ENCODE measurements at regions not wholly inside any gene's neighbourhood (a gene's known extent, or its start where the extent isn't known, plus 50 kb on each side); places are given as distances from the start of the nearest gene placed in this dataset.

DNA sequence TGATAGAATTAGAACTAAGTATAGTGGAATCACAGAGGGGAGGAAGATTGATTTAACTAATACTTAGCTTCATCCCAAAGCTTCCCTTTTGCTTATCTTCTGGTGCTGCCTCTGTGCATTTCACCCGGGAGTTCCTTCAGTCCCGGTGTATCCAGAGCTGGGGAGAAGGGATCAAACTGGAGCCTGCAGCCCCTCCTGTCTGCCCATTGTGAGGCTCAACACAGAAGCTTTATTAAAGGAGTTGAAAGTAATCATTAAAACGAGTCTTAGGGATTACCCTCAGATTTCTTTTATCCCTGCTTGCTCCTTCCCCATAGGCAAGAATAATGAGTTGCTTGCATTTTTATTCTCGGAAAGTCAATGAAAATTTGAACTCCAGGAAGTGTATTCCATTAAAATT is 739.7 kb upstream of the DDX18 start:
- Histone ChIP-seq H3K4me1 (ENCODE audit: control insufficient read depth in 5 of 5, insufficient read depth in 5 of 5, low read length in 5 of 5) (no peaks in the 10 kb centered on the region), H3K36me3 (ENCODE audit: control insufficient read depth in 5 of 5, insufficient read depth in 5 of 5, low read length in 5 of 5) (no peaks in the 10 kb centered on the region), H3K4me3 (ENCODE audit: low read depth in 1 of 5, low read length in 5 of 5) (no peak overlapping the region), H3K9me3 (ENCODE audit: control insufficient read depth in 5 of 5, low read length in 5 of 5) (peaks cover 0 to 9% (median 0%) of the 10 kb centered on the region in 5 donors), H3K27me3 (ENCODE audit: control insufficient read depth in 5 of 5, insufficient read depth in 4 of 5, low read length in 5 of 5) (no peaks in the 10 kb centered on the region), H3K27ac (ENCODE audit: low read depth, low read length) (no peak overlapping the region), H3K9ac (ENCODE audit: low read length in 5 of 5) (no peak overlapping the region)

DNA sequence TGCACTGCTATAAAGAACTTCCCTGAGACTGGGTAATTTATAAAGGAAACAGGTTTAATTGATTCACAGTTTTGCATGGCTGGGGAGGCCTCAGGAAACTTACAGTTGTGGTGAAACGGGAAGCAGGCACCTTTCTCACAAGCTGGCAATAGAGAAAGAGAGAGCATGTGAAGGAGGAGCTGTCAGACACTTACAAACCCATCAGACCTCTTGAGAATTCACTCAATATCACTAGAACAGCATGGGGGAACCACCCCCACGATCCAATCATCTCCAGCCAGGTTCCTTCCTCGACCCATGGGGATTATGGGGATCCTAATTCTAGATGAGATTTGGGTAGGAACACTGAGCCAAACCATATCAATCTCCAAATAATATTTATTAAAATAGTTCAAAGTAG is 729.2 kb upstream of the DDX18 start:
- Histone ChIP-seq H3K27ac (ENCODE audit: low read depth, low read length) (no peak overlapping the region), H3K36me3 (ENCODE audit: control insufficient read depth in 5 of 5, insufficient read depth in 5 of 5, low read length in 5 of 5) (no peaks in the 10 kb centered on the region), H3K9ac (ENCODE audit: low read length in 5 of 5) (no peak overlapping the region), H3K9me3 (ENCODE audit: control insufficient read depth in 5 of 5, low read length in 5 of 5) (no peaks in the 10 kb centered on the region), H3K4me3 (ENCODE audit: low read depth in 1 of 5, low read length in 5 of 5) (no peak overlapping the region), H3K27me3 (ENCODE audit: control insufficient read depth in 5 of 5, insufficient read depth in 4 of 5, low read length in 5 of 5) (no peaks in the 10 kb centered on the region), H3K4me1 (ENCODE audit: control insufficient read depth in 5 of 5, insufficient read depth in 5 of 5, low read length in 5 of 5) (no peaks in the 10 kb centered on the region)

DNA sequence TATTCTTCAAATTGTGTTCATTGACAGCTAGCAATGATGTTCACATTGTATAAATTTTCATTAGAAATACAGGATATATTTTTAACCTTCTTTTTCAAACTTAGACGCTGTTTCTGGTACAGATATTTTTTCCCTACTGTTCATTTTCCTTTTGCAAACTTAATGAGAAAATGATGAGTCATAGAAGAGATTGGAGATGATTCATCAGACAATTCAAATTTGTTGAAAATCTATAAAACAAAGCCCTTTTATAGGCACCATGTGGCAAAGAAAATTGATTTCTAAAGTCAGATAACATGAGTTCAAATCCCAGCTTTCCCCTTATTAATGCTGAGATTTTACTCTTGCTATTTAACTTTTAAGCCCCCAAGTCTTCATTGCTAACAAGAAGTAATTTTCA is 728.8 kb upstream of the DDX18 start:
- Histone ChIP-seq H3K9me3 (ENCODE audit: control insufficient read depth in 5 of 5, low read length in 5 of 5) (no peaks in the 10 kb centered on the region), H3K9ac (ENCODE audit: low read length in 5 of 5) (no peak overlapping the region), H3K27me3 (ENCODE audit: control insufficient read depth in 5 of 5, insufficient read depth in 4 of 5, low read length in 5 of 5) (no peaks in the 10 kb centered on the region), H3K36me3 (ENCODE audit: control insufficient read depth in 5 of 5, insufficient read depth in 5 of 5, low read length in 5 of 5) (no peaks in the 10 kb centered on the region), H3K27ac (ENCODE audit: low read depth, low read length) (no peak overlapping the region), H3K4me1 (ENCODE audit: control insufficient read depth in 5 of 5, insufficient read depth in 5 of 5, low read length in 5 of 5) (no peaks in the 10 kb centered on the region), H3K4me3 (ENCODE audit: low read depth in 1 of 5, low read length in 5 of 5) (no peak overlapping the region)

DNA sequence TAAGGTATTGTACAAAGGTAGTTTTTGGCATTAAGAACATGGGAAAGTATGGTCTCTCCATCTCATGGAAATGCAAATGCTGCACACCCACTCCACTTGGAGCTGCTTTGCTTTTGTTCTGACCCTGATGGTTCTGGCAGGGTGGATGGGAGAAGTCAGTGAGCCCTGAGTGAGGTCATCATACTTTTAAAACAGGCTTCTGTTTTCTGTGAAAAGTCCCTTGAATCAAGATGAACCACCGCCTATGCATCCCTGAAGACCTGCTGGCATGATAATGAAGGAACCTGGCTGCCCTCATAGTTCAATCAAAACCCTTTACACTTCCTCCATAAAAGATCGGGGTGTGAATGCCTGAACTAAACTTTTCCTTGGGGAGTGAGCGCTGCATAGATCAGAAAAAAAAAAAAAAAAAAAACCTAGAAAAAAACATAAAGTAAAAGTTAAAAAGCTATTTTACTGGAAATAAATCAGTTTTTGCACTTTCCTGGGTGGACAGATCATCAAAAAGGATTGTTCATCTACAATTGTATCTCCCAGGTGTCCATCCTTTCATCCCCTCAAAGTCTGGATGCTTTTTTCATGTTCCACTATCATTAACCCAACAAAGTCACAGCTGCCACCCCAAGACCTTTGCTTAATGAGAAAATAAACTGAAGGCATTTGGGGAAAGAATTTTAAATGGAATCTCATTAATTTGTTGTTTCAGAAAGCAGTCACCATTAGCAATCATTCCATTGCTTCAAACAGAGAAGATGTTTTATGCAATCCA is 728.1 kb upstream of the DDX18 start:
- Histone ChIP-seq H3K27ac (ENCODE audit: low read depth, low read length) (no peak overlapping the region), H3K9me3 (ENCODE audit: control insufficient read depth in 5 of 5, low read length in 5 of 5) (no peaks in the 10 kb centered on the region)

DNA sequence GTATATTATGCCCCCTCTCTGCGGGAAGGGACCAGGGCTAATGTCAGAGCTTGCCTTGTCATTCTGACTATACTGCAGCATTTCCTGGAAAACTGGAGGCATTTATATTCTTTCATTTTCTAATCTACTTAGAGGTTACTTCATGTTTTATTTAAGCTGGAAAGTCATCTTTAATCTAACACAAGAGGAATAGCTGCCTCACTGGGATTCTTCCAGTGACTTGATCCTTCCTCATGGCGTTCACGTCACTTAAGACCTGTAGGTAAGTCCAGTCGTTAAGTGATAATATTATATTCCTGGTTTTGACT is 727.6 kb upstream of the DDX18 start:
- Histone ChIP-seq H3K4me1 (ENCODE audit: control insufficient read depth in 5 of 5, insufficient read depth in 5 of 5, low read length in 5 of 5) (no peaks in the 10 kb centered on the region), H3K27ac (ENCODE audit: low read depth, low read length) (no peak overlapping the region), H3K9me3 (ENCODE audit: control insufficient read depth in 5 of 5, low read length in 5 of 5) (no peaks in the 10 kb centered on the region), H3K36me3 (ENCODE audit: control insufficient read depth in 5 of 5, insufficient read depth in 5 of 5, low read length in 5 of 5) (no peaks in the 10 kb centered on the region), H3K27me3 (ENCODE audit: control insufficient read depth in 5 of 5, insufficient read depth in 4 of 5, low read length in 5 of 5) (no peaks in the 10 kb centered on the region), H3K9ac (ENCODE audit: low read length in 5 of 5) (no peak overlapping the region), H3K4me3 (ENCODE audit: low read depth in 1 of 5, low read length in 5 of 5) (no peak overlapping the region)

More for the DNA sequence above, 728.1 kb upstream of the DDX18 start:
- no peaks in the 10 kb centered on the region for H3K27me3 ChIP-seq (ENCODE audit: control insufficient read depth in 5 of 5, insufficient read depth in 4 of 5, low read length in 5 of 5)
- H3K4me3 ChIP-seq (ENCODE audit: low read depth in 1 of 5, low read length in 5 of 5): no peak overlapping the region
- no peaks in the 10 kb centered on the region for H3K4me1 ChIP-seq (ENCODE audit: control insufficient read depth in 5 of 5, insufficient read depth in 5 of 5, low read length in 5 of 5)
- no peak overlapping the region for H3K9ac ChIP-seq (ENCODE audit: low read length in 5 of 5)
- no peaks in the 10 kb centered on the region for H3K36me3 ChIP-seq (ENCODE audit: control insufficient read depth in 5 of 5, insufficient read depth in 5 of 5, low read length in 5 of 5)

DNA sequence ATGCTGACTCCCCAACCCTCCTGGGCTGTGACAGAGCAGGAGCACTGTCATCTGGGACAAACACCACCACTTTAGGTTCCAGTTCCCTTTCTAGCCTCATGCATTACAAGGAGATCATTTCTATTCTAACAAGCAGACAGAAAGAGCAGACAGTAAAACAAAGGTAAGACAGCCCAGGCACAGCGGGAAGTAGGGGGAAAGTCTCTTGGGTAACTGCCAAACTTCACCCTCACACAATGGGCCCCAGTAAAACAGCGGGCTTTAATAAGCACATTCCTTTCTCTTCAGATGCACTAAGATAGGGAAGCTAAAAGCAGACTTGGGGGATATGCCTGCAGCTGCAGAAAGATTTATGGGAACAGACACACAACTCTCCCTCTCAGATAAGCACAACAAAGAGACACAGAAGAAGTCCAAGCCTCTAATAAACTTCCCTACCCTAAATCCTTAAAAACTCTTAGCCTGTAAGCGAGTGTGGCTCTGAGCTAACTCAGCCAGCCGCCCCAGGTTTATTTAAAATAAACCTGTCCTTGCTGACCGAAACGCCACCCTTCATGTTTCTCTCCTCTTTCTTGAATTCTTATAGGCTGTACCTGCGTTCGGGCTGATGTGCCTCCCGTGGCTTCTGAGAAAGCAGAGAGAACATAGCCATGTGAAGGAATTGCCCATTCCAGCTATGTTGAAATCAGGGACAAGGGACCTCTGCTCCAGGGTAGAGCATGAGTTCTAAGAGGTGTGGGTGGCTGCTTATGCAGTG is 726.8 kb upstream of the DDX18 start:
- Histone ChIP-seq H3K27me3 (ENCODE audit: control insufficient read depth in 5 of 5, insufficient read depth in 4 of 5, low read length in 5 of 5) (no peaks in the 10 kb centered on the region), H3K27ac (ENCODE audit: low read depth, low read length) (no peak overlapping the region), H3K36me3 (ENCODE audit: control insufficient read depth in 5 of 5, insufficient read depth in 5 of 5, low read length in 5 of 5) (no peaks in the 10 kb centered on the region), H3K4me3 (ENCODE audit: low read depth in 1 of 5, low read length in 5 of 5) (no peak overlapping the region), H3K4me1 (ENCODE audit: control insufficient read depth in 5 of 5, insufficient read depth in 5 of 5, low read length in 5 of 5) (no peaks in the 10 kb centered on the region), H3K9ac (ENCODE audit: low read length in 5 of 5) (no peak overlapping the region), H3K9me3 (ENCODE audit: control insufficient read depth in 5 of 5, low read length in 5 of 5) (no peaks in the 10 kb centered on the region)

DNA sequence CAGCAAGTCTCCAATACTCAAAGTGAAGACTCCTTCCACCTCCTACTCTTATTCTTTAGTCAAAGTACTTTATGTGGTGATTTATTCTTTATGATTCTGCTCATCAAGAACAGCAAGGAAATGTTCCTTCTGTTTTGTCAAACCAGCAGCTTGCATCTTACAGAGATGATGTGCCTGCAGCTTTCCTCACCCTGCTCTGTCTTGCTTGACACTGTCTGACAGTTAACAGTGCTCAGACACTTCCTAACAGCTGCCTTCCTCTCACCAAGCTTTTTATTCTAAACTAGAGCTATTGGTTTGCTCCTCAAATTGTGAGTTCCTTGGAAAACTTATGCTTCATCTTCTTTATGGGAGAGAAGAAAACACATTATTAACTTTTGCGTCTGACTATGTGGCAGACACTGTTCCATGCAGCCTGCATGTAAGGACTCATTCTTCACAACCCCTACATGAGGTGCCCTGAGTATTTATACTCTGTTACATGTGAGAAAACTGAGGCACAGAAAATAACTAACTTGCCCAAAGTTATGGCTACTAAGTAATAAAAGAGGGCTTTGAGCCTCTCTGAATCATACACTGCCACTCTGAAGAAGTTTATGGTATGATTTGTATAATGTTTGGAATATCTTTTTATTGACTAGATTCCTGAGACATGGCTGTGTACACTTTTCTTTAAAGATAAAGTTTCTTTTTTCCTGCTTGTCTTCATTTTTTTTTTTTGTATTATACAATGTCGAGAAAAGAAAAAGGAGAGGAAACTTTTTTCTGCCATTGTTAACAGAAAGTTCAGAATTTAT is 723.3 kb upstream of the DDX18 start:
- Histone ChIP-seq H3K27ac (ENCODE audit: low read depth, low read length) (no peak overlapping the region), H3K9me3 (ENCODE audit: control insufficient read depth in 5 of 5, low read length in 5 of 5) (no peaks in the 10 kb centered on the region), H3K9ac (ENCODE audit: low read length in 5 of 5) (no peak overlapping the region), H3K36me3 (ENCODE audit: control insufficient read depth in 5 of 5, insufficient read depth in 5 of 5, low read length in 5 of 5) (no peaks in the 10 kb centered on the region), H3K4me3 (ENCODE audit: low read depth in 1 of 5, low read length in 5 of 5) (no peak overlapping the region), H3K27me3 (ENCODE audit: control insufficient read depth in 5 of 5, insufficient read depth in 4 of 5, low read length in 5 of 5) (no peaks in the 10 kb centered on the region), H3K4me1 (ENCODE audit: control insufficient read depth in 5 of 5, insufficient read depth in 5 of 5, low read length in 5 of 5) (no peaks in the 10 kb centered on the region)

DNA sequence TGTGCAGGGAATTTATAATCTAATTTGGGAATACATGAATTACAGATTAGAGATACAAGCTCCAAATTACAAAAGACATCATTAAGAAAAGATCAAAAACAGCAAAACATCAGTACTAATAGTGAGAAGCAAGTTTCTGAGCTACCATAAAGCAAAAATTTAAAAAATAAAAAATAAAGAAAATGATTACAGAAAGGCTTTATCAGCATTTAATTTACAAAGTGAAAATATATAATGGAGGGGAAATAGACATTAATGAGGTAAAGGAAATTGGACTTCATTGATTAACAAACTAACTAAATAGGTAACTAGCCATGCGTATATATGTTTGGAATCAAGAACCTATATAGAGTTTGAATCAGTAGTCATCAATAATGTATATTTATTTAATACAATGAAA is 712.9 kb upstream of the DDX18 start:
- Histone ChIP-seq H3K4me1 (ENCODE audit: control insufficient read depth in 5 of 5, insufficient read depth in 5 of 5, low read length in 5 of 5) (no peaks in the 10 kb centered on the region), H3K27me3 (ENCODE audit: control insufficient read depth in 5 of 5, insufficient read depth in 4 of 5, low read length in 5 of 5) (no peaks in the 10 kb centered on the region), H3K36me3 (ENCODE audit: control insufficient read depth in 5 of 5, insufficient read depth in 5 of 5, low read length in 5 of 5) (no peaks in the 10 kb centered on the region), H3K9ac (ENCODE audit: low read length in 5 of 5) (no peak overlapping the region), H3K4me3 (ENCODE audit: low read depth in 1 of 5, low read length in 5 of 5) (no peak overlapping the region), H3K9me3 (ENCODE audit: control insufficient read depth in 5 of 5, low read length in 5 of 5) (peaks cover 0 to 2% (median 0%) of the 10 kb centered on the region in 5 donors), H3K27ac (ENCODE audit: low read depth, low read length) (no peak overlapping the region)

DNA sequence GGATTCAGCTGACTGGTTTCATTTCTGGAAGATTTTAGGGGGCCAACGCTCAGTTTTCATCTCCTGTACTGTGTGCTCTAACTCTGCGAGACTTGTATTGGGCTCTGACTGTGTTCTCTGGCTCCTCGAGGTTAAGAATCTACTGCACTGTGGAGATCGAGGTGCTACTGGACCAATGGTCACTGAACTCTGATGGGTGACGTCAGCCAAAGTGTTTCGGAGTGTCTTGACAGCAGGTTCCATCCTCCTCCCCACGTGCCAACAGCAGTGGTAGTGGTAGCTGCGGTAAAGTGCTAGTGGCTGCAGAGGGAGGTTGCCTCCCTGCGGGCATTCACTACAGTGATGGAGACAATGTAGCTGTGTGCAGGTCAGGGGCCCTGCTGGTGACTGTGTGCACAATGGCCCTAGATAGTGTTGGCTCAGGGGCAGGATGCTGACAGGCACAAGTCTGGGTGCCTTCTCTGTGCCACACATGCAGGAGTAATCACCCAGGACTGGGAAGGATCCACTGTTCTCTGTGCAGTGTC is 705.7 kb upstream of the DDX18 start:
- H3K4me3 ChIP-seq (ENCODE audit: low read depth in 1 of 5, low read length in 5 of 5): no peak overlapping the region
- no peak overlapping the region for H3K27ac ChIP-seq (ENCODE audit: low read depth, low read length)
- no peak overlapping the region for H3K9ac ChIP-seq (ENCODE audit: low read length in 5 of 5)
- H3K27me3 ChIP-seq (ENCODE audit: control insufficient read depth in 5 of 5, insufficient read depth in 4 of 5, low read length in 5 of 5): no peaks in the 10 kb centered on the region
- no peaks in the 10 kb centered on the region for H3K36me3 ChIP-seq (ENCODE audit: control insufficient read depth in 5 of 5, insufficient read depth in 5 of 5, low read length in 5 of 5)
- H3K9me3 ChIP-seq (ENCODE audit: control insufficient read depth in 5 of 5, low read length in 5 of 5): peaks cover 0 to 12% (median 5%) of the 10 kb centered on the region in 5 donors
- no peaks in the 10 kb centered on the region for H3K4me1 ChIP-seq (ENCODE audit: control insufficient read depth in 5 of 5, insufficient read depth in 5 of 5, low read length in 5 of 5)

DNA sequence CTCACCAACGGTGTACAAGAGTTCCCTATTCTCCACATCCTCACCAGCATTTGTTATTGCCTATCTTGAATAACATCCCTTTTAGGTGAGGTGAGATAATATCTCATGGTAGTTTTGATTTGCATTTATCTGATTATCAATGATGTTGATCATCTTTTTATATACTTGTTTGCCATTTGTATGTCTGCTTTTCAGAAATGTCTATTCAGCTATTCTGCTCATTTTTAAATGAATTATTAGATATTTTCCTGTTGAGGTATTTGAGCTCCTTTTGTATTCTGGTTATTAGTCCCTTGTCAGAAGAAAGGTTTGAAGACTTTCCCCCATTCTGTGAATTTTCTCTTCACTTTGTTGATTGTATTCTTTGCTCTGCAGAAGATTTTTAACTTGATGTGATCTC is 695.5 kb upstream of the DDX18 start:
- Histone ChIP-seq H3K27ac (ENCODE audit: low read depth, low read length) (no peak overlapping the region), H3K27me3 (ENCODE audit: control insufficient read depth in 5 of 5, insufficient read depth in 4 of 5, low read length in 5 of 5) (no peaks in the 10 kb centered on the region), H3K4me3 (ENCODE audit: low read depth in 1 of 5, low read length in 5 of 5) (no peak overlapping the region), H3K36me3 (ENCODE audit: control insufficient read depth in 5 of 5, insufficient read depth in 5 of 5, low read length in 5 of 5) (no peaks in the 10 kb centered on the region), H3K4me1 (ENCODE audit: control insufficient read depth in 5 of 5, insufficient read depth in 5 of 5, low read length in 5 of 5) (no peaks in the 10 kb centered on the region), H3K9ac (ENCODE audit: low read length in 5 of 5) (no peak overlapping the region), H3K9me3 (ENCODE audit: control insufficient read depth in 5 of 5, low read length in 5 of 5) (no peaks in the 10 kb centered on the region)
